ENCODE measurements at regions not wholly inside any gene's neighbourhood (a gene's known extent, or its start where the extent isn't known, plus 50 kb on each side); places are given as distances from the start of the nearest gene placed in this dataset.

- Histone ChIP-seq H4K20me1 (ENCODE audit: insufficient read depth, low read depth, low read length) (no peaks in the 10 kb centered on the region), H3K4me1 (ENCODE audit: low read length) (no peaks in the 10 kb centered on the region), H2AFZ (ENCODE audit: low read length) (no peak overlapping the region), H3K79me2 (ENCODE audit: low read length) (no peaks in the 10 kb centered on the region), H3K4me3 (ENCODE audit: low read length) (no peak overlapping the region), H3K4me2 (ENCODE audit: low read depth, low read length, poor library complexity, severe bottlenecking) (no peak overlapping the region), H3K9me3 (ENCODE audit: low read length) (no peaks in the 10 kb centered on the region), H3K36me3 (ENCODE audit: insufficient read depth, low read length) (no peaks in the 10 kb centered on the region), H3K27me3 (ENCODE audit: low read length) (no peaks in the 10 kb centered on the region), H3K9me2 (replicated peaks; ENCODE audit: insufficient read depth, low read length) (no peaks in the 10 kb centered on the region), H3K27ac (ENCODE audit: low read length) (no peak overlapping the region), H3K9ac (ENCODE audit: low read length) (no peak overlapping the region)
- no peak for DNase-seq
Measured at GRCh38 chr2:156728328-156728727, 292.1 kb downstream of the GPD2 start.

- Histone ChIP-seq H3K79me2 (ENCODE audit: low read length) (no peaks in the 10 kb centered on the region), H3K27me3 (ENCODE audit: low read length) (no peaks in the 10 kb centered on the region), H2AFZ (ENCODE audit: low read length) (no peak overlapping the region), H3K27ac (ENCODE audit: low read length) (no peak overlapping the region), H3K4me2 (ENCODE audit: low read depth, low read length, poor library complexity, severe bottlenecking) (no peak overlapping the region), H3K4me1 (ENCODE audit: low read length) (no peaks in the 10 kb centered on the region), H3K4me3 (ENCODE audit: low read length) (no peak overlapping the region), H4K20me1 (ENCODE audit: insufficient read depth, low read depth, low read length) (no peaks in the 10 kb centered on the region), H3K9me3 (ENCODE audit: low read length) (no peaks in the 10 kb centered on the region), H3K9me2 (replicated peaks; ENCODE audit: insufficient read depth, low read length) (no peaks in the 10 kb centered on the region; the same call in 1 of the 2 replicates), H3K9ac (ENCODE audit: low read length) (no peak overlapping the region), H3K36me3 (ENCODE audit: insufficient read depth, low read length) (no peaks in the 10 kb centered on the region)
- no peak for DNase-seq
Measured at GRCh38 chr2:156731506-156731905, 295.3 kb downstream of the GPD2 start.

- no peak overlapping the region for H3K4me2 ChIP-seq (ENCODE audit: low read depth, low read length, poor library complexity, severe bottlenecking)
- no peak overlapping the region for H2AFZ ChIP-seq (ENCODE audit: low read length)
- no peak overlapping the region for H3K27ac ChIP-seq (ENCODE audit: low read length)
Measured at GRCh38 chr2:156736950-156737349, 300.8 kb downstream of the GPD2 start.

GRCh38 chr2:156739301-156739700 is 303.1 kb downstream of the GPD2 start:
- no peak overlapping the region for H3K9ac ChIP-seq (ENCODE audit: low read length)
- H3K27me3 ChIP-seq (ENCODE audit: low read length) = no peaks in the 10 kb centered on the region
- H3K27ac ChIP-seq (ENCODE audit: low read length) = no peak overlapping the region
- no peak overlapping the region for H2AFZ ChIP-seq (ENCODE audit: low read length)
- no peak for DNase-seq
- no peak overlapping the region for H3K4me3 ChIP-seq (ENCODE audit: low read length)
- no peaks in the 10 kb centered on the region; the same call in 1 of the 2 replicates for H3K9me2 ChIP-seq (replicated peaks; ENCODE audit: insufficient read depth, low read length)
- no peaks in the 10 kb centered on the region for H3K9me3 ChIP-seq (ENCODE audit: low read length)
- no peaks in the 10 kb centered on the region for H4K20me1 ChIP-seq (ENCODE audit: insufficient read depth, low read depth, low read length)
- no peaks in the 10 kb centered on the region for H3K79me2 ChIP-seq (ENCODE audit: low read length)
- H3K4me1 ChIP-seq (ENCODE audit: low read length) = no peaks in the 10 kb centered on the region
- no peak overlapping the region for H3K4me2 ChIP-seq (ENCODE audit: low read depth, low read length, poor library complexity, severe bottlenecking)
- no peaks in the 10 kb centered on the region for H3K36me3 ChIP-seq (ENCODE audit: insufficient read depth, low read length)

More at GRCh38 chr2:156736950-156737349, 300.8 kb downstream of the GPD2 start:
- no peak for DNase-seq
- no peaks in the 10 kb centered on the region for H3K79me2 ChIP-seq (ENCODE audit: low read length)
- no peak overlapping the region for H3K9ac ChIP-seq (ENCODE audit: low read length)
- H3K9me3 ChIP-seq (ENCODE audit: low read length) = no peaks in the 10 kb centered on the region
- no peaks in the 10 kb centered on the region for H3K27me3 ChIP-seq (ENCODE audit: low read length)
- H3K36me3 ChIP-seq (ENCODE audit: insufficient read depth, low read length) = no peaks in the 10 kb centered on the region
- no peaks in the 10 kb centered on the region for H3K4me1 ChIP-seq (ENCODE audit: low read length)
- no peaks in the 10 kb centered on the region; the same call in 1 of the 2 replicates for H3K9me2 ChIP-seq (replicated peaks; ENCODE audit: insufficient read depth, low read length)
- H4K20me1 ChIP-seq (ENCODE audit: insufficient read depth, low read depth, low read length) = no peaks in the 10 kb centered on the region
- H3K4me3 ChIP-seq (ENCODE audit: low read length) = no peak overlapping the region

GRCh38 chr2:156745619-156746018 is 309.4 kb downstream of the GPD2 start:
- H3K9me2 ChIP-seq (replicated peaks; ENCODE audit: insufficient read depth, low read length) = no peaks in the 10 kb centered on the region
- no peak overlapping the region for H2AFZ ChIP-seq (ENCODE audit: low read length)
- H3K9ac ChIP-seq (ENCODE audit: low read length) = no peak overlapping the region
- H3K4me1 ChIP-seq (ENCODE audit: low read length) = no peaks in the 10 kb centered on the region
- no peak for DNase-seq
- H4K20me1 ChIP-seq (ENCODE audit: insufficient read depth, low read depth, low read length) = no peaks in the 10 kb centered on the region
- no peak overlapping the region for H3K4me2 ChIP-seq (ENCODE audit: low read depth, low read length, poor library complexity, severe bottlenecking)
- H3K79me2 ChIP-seq (ENCODE audit: low read length) = no peaks in the 10 kb centered on the region
- H3K27me3 ChIP-seq (ENCODE audit: low read length) = no peaks in the 10 kb centered on the region
- H3K36me3 ChIP-seq (ENCODE audit: insufficient read depth, low read length) = no peaks in the 10 kb centered on the region
- no peaks in the 10 kb centered on the region for H3K9me3 ChIP-seq (ENCODE audit: low read length)
- H3K4me3 ChIP-seq (ENCODE audit: low read length) = no peak overlapping the region
- H3K27ac ChIP-seq (ENCODE audit: low read length) = no peak overlapping the region

GRCh38 chr2:156748221-156748620 is 312.0 kb downstream of the GPD2 start:
- Histone ChIP-seq H4K20me1 (ENCODE audit: insufficient read depth, low read depth, low read length) (no peaks in the 10 kb centered on the region), H3K79me2 (ENCODE audit: low read length) (no peaks in the 10 kb centered on the region), H3K4me3 (ENCODE audit: low read length) (no peak overlapping the region), H3K4me1 (ENCODE audit: low read length) (no peaks in the 10 kb centered on the region), H2AFZ (ENCODE audit: low read length) (no peak overlapping the region), H3K36me3 (ENCODE audit: insufficient read depth, low read length) (no peaks in the 10 kb centered on the region), H3K27ac (ENCODE audit: low read length) (no peak overlapping the region), H3K9me2 (replicated peaks; ENCODE audit: insufficient read depth, low read length) (no peaks in the 10 kb centered on the region), H3K9me3 (ENCODE audit: low read length) (0 out of 2 replicates have a peak, but pooled peaks cover 2% of the 10 kb centered on the region), H3K27me3 (ENCODE audit: low read length) (no peaks in the 10 kb centered on the region), H3K4me2 (ENCODE audit: low read depth, low read length, poor library complexity, severe bottlenecking) (no peak overlapping the region), H3K9ac (ENCODE audit: low read length) (no peak overlapping the region)
- no peak for DNase-seq

- no peaks in the 10 kb centered on the region for H3K79me2 ChIP-seq (ENCODE audit: low read length)
- no peaks in the 10 kb centered on the region for H3K36me3 ChIP-seq (ENCODE audit: insufficient read depth, low read length)
- H3K9ac ChIP-seq (ENCODE audit: low read length) = no peak overlapping the region
- H3K9me3 ChIP-seq (ENCODE audit: low read length) = 0 out of 2 replicates have a peak, but pooled peaks cover 2% of the 10 kb centered on the region
- H3K4me2 ChIP-seq (ENCODE audit: low read depth, low read length, poor library complexity, severe bottlenecking) = no peak overlapping the region
- no peak for DNase-seq
- H2AFZ ChIP-seq (ENCODE audit: low read length) = no peak overlapping the region
- no peak overlapping the region for H3K4me3 ChIP-seq (ENCODE audit: low read length)
- H3K27me3 ChIP-seq (ENCODE audit: low read length) = no peaks in the 10 kb centered on the region
- H4K20me1 ChIP-seq (ENCODE audit: insufficient read depth, low read depth, low read length) = no peaks in the 10 kb centered on the region
- H3K9me2 ChIP-seq (replicated peaks; ENCODE audit: insufficient read depth, low read length) = no peaks in the 10 kb centered on the region
- no peaks in the 10 kb centered on the region for H3K4me1 ChIP-seq (ENCODE audit: low read length)
- no peak overlapping the region for H3K27ac ChIP-seq (ENCODE audit: low read length)
Measured at GRCh38 chr2:156752042-156752441, 315.9 kb downstream of the GPD2 start.

GRCh38 chr2:156753766-156754165 is 317.6 kb downstream of the GPD2 start:
- H3K4me3 ChIP-seq (ENCODE audit: low read length) = no peak overlapping the region
- no peaks in the 10 kb centered on the region for H3K9me2 ChIP-seq (replicated peaks; ENCODE audit: insufficient read depth, low read length)
- no peaks in the 10 kb centered on the region for H4K20me1 ChIP-seq (ENCODE audit: insufficient read depth, low read depth, low read length)
- H3K4me1 ChIP-seq (ENCODE audit: low read length) = no peaks in the 10 kb centered on the region
- H3K36me3 ChIP-seq (ENCODE audit: insufficient read depth, low read length) = no peaks in the 10 kb centered on the region
- no peak overlapping the region for H3K27ac ChIP-seq (ENCODE audit: low read length)
- H3K9ac ChIP-seq (ENCODE audit: low read length) = no peak overlapping the region
- no peak overlapping the region for H2AFZ ChIP-seq (ENCODE audit: low read length)
- DNase-seq = no peak
- no peaks in the 10 kb centered on the region for H3K79me2 ChIP-seq (ENCODE audit: low read length)
- H3K4me2 ChIP-seq (ENCODE audit: low read depth, low read length, poor library complexity, severe bottlenecking) = no peak overlapping the region
- peaks cover 6% of the 10 kb centered on the region; the same call in 1 of the 2 replicates for H3K9me3 ChIP-seq (ENCODE audit: low read length)
- no peaks in the 10 kb centered on the region for H3K27me3 ChIP-seq (ENCODE audit: low read length)

- Histone ChIP-seq H3K27me3 (ENCODE audit: low read length) (no peaks in the 10 kb centered on the region), H3K4me3 (ENCODE audit: low read length) (no peak overlapping the region), H3K27ac (ENCODE audit: low read length) (no peak overlapping the region), H4K20me1 (ENCODE audit: insufficient read depth, low read depth, low read length) (no peaks in the 10 kb centered on the region), H3K9me2 (replicated peaks; ENCODE audit: insufficient read depth, low read length) (no peaks in the 10 kb centered on the region), H2AFZ (ENCODE audit: low read length) (no peak overlapping the region), H3K9me3 (ENCODE audit: low read length) (peaks cover 13% of the 10 kb centered on the region; the same call in 1 of the 2 replicates), H3K36me3 (ENCODE audit: insufficient read depth, low read length) (no peaks in the 10 kb centered on the region), H3K4me2 (ENCODE audit: low read depth, low read length, poor library complexity, severe bottlenecking) (no peak overlapping the region), H3K9ac (ENCODE audit: low read length) (no peak overlapping the region), H3K79me2 (ENCODE audit: low read length) (no peaks in the 10 kb centered on the region), H3K4me1 (ENCODE audit: low read length) (no peaks in the 10 kb centered on the region)
- DNase-seq = no peak
Measured at GRCh38 chr2:156756516-156756915, 320.3 kb downstream of the GPD2 start.
